ENCODE measurements at regions not wholly inside any gene's neighbourhood (a gene's known extent, or its start where the extent isn't known, plus 50 kb on each side); places are given as distances from the start of the nearest gene placed in this dataset.

DNA sequence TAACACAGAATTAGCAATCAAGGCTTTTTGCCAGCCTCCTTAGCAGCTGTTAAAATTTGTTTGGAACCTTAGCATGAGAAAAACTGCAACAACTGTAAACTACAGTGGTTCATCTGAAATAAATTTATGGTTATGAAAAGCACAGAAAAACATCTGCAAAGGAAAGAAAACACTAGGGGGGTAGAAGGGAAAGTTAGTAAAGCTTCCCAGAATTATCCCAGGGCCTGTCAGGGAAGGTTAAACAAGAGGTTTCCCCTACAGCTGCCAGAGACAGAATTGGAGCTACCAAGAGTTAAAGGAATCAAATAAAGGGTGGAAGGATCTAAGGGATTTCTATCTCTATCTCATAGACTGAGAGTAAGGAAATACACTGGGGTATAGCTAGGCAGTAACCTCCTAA lies 234.7 kb upstream of the DIAPH2 start:
- TF ChIP-seq, protein P1, sequence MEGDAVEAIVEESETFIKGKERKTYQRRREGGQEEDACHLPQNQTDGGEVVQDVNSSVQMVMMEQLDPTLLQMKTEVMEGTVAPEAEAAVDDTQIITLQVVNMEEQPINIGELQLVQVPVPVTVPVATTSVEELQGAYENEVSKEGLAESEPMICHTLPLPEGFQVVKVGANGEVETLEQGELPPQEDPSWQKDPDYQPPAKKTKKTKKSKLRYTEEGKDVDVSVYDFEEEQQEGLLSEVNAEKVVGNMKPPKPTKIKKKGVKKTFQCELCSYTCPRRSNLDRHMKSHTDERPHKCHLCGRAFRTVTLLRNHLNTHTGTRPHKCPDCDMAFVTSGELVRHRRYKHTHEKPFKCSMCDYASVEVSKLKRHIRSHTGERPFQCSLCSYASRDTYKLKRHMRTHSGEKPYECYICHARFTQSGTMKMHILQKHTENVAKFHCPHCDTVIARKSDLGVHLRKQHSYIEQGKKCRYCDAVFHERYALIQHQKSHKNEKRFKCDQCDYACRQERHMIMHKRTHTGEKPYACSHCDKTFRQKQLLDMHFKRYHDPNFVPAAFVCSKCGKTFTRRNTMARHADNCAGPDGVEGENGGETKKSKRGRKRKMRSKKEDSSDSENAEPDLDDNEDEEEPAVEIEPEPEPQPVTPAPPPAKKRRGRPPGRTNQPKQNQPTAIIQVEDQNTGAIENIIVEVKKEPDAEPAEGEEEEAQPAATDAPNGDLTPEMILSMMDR (conservative IDR thresholded peaks at IDR 0.05; ENCODE audit: low read depth, low read length) = no peak
- no peak for TF ChIP-seq EZH2 (IDR thresholded peaks at IDR 0.05; ENCODE audit: low read length, unreplicated experiment)
- TF ChIP-seq EZH2phosphoT487 (IDR thresholded peaks at IDR 0.05; ENCODE audit: borderline replicate concordance, low read length) = no peak
